Stimulated activated naive CD8-positive, alpha-beta T cell treated with anti-CD3 and anti-CD28 coated beads, Interleukin-15, Interleukin-2, amounts not matched to agents 100 U/mL and 50 U/mL, for 24 hours (primary cell): ENCODE measurements at regions not wholly inside any gene's neighbourhood (a gene's known extent, or its start where the extent isn't known, plus 50 kb on each side); places are given as distances from the start of the nearest gene placed in this dataset.
"Not testable (repeated sequence)": the region's sequence is repeated elsewhere in the genome, so short reads cannot be mapped to it uniquely, and the experiment has no call there.

Experiments
- ATAC-seq: fragments of 150-1000 bp; cut with Tn5 transposase; one replicate; pipeline ENCODE4 v1.10.0; 2021
- DNase-seq: peaks from one replicate; pipeline ENCODE4 v3.0.0; 2021

DNA sequence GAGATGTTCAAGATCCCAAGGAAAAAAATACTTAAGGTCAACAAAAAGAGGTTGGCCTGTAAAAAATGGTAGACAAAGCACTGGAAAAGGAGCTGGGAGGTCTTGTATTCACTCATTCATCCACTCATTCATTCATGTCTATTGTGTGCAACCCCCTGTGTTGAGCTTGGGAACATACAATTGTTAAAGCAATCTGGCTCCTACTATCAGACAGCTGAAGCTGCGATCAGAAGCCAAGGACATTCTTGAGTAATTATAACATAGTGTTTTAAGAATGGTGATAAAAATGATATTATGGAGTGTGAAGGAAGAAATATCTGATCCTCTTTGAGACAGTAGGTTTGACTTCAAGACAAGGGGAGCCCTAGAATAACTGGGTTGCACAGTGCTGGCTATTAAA is 693.4 kb downstream of the TOX3 start:
- DNase-seq (no peak), ATAC-seq (no peak)

DNA sequence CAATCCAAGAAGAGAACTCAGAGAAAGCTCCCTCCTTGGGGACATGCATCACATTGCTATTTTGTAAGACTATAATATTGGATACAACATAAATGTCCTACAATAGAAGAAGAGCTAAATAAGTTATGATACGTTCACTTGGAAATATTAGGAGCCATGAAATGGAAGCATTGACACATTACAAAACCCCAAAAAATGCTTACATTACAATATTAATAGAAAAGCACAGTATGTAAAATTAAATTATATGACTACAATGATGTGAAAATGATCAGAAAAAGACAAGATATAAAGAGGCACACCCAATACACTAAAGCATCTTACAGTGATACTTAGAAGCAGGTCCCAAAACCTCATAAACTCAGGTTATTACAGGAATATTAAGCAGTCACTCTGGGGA is 694.1 kb downstream of the TOX3 start:
- no peak for ATAC-seq
- DNase-seq, result no peak

DNA sequence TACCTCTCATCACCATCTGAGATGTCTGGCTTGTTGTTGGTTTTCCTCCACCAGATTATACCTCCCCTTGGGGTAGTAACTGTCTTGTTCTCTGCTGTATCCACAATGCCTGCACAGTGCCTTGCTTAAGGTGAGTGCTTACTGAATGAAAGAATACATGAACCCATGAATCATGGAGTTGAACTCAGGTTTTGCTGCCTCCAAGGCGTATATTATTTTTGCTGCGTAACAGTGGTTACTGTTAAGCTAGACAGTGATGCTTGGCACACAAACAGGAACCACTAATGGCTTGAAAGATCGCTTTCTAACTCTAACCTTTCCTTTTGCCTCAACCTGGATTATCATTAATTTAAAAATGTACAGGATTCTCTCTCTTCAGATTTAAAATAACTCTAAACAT is 695.8 kb downstream of the TOX3 start:
- no peak for DNase-seq
- ATAC-seq, result no peak

DNA sequence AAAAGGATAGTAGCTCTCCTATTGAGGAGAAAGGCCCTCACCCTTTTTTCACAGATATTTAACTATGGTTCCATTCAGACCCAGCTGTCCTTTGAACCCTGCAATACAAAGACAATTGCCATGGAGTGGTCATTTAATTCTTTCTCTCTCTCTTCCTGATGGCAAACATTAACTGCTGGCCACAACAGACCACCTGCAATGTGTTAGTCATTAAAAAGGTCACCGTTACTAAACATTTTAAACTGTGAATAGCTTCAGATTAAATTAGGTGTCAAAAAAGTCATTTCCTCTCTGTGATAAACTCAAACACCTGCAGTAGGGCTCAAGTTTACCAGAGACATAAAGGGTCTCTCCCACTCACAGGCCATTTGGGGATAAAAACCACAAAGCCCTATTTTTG is 697.2 kb downstream of the TOX3 start:
- ATAC-seq (no peak), DNase-seq (no peak)

DNA sequence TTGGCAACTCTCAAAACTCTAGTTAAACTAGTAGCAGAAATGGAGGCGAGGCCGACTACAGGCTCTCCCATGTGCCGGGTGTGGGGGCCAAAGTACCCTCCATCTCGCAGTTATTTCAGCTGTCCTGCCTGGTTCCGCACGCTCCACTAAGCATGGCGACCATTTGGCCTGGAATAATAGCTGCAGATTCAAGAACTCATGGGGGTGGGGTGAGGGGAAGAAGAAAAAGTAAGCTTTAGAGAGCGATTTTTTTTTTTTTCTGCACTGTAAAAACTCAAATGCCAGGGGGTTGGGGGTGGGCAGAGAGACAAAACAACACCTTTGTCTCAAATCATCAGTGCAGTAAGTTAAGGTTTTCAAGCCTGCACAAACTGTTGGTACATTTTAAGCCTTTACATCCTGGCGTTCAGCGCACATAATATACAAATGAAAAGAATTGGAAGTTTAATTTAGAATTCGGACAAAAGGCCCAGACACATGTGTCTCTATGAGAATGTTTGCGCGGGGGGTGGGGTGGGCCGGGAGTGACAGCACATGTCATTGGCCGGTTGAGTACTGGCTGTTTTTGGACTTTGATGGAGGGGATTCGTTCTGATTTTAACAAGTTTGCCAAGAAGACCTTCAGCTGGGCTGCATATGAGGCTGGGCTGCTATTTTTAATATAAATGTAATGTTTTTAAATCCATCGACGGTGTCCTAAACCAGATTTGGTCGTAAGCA is 694.7 kb upstream of the SALL1 start:
- ATAC-seq, result no peak
- DNase-seq, result no peak

DNA sequence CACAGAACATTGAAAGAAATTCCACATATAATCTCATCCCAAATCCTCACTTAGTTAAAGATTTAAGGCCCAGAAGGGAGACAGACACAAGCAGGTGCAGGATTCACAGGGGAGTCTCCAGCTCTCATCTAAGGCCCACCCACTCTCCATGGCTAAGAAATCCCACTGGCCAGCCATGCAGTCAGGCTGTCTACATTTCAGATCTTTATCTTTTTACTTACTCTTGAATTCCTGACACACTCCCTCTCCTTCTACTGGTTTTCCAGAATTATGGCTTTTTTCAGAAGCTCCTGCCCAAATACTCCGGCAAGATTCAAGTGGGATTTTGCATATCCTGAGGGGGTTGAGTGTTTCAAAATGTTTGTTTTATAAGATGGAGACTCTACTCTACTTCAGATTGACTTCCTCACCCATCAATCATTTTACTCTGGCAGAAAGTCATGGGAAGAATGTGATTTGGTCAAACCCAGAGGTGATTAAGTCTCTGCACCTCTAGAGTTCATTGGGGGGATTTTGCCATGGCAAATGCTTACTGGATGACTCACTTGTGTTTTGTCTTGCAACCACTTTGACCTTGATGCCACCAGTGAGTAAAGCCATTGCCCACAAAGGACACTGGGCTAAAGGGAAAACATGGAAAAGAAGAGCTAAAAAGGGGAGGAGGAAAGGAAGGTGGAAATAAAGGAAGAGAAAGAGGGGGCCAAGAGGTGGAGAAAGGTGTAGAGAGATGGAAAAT is 688.8 kb upstream of the SALL1 start:
- ATAC-seq (no peak), DNase-seq (no peak)

DNA sequence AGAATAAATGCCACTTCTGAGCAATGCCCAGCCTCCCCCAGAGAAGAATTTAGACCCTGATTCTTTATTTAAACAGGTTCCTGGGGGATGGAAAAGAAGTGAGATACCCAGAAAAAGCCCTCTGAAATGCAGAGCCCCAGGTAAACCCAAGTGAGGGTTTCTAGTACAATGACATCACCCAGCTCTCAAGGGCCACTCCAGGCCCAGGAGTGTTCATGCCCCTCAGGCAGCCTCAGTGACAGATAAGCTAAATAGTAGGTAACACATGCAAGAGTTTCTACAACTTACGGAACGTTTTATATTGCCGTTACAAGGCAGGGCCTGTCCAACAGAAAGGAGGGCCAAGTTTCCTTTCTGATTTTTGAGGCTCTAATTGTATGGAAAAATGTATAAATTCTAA is 683.7 kb upstream of the SALL1 start:
- ATAC-seq, result no peak

DNA sequence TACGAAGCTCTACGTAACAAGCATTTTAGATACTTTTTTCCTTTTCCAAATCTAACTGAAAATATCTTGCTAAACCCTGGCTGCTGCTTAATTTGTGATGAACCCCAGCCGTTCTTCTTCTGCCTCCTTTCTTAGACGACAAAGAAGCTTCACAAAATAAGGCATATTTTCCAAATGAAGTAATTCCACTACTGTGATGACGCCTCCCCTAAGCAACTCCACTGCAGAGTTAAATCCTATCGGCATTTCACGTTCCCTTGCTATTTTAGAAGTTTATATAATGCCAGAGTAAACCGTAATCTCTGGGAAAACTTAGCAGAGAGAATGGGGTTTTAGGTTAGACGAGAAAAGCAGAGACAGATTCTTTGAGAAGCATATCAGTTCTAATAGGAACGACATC is 683.1 kb upstream of the SALL1 start:
- DNase-seq (no peak), ATAC-seq (no peak)

More for the DNA sequence above, 683.7 kb upstream of the SALL1 start:
- no peak for DNase-seq

DNA sequence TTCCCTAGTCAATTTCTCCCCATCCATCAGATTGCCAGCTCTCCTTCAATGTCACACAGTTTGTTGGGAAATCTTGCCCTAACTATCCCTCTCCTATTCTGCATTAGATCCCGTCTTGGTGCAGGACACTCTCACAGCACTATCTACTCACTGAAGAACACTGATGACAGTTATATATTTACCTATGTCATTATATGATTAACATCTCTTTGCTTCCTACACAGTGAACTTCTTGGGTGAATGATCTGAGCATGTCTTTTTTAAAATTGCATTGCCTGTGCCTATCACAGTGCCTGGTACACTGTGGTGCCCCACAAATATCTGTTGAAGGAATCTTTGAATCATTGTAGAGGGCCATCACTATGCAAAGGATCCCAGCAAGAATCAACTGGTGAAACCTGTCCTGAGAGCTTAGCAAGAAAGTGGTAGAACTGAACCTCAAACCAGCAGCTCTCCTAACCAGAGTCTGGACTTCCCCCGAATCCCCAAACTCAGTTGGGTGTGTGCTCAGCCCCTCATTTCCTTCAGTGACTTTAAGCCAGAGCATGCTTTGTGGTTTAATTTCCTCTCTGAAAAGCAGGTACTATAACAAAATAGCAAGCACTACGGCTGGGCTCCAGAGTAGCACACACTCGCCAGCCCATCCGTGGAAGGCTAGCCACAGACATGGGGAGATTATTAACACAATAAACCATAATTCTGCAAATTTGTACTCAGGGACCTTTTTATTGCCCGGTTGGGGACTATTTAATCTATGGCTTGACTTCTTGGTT is 680.7 kb upstream of the SALL1 start:
- ATAC-seq, result no peak
- DNase-seq, result no peak

DNA sequence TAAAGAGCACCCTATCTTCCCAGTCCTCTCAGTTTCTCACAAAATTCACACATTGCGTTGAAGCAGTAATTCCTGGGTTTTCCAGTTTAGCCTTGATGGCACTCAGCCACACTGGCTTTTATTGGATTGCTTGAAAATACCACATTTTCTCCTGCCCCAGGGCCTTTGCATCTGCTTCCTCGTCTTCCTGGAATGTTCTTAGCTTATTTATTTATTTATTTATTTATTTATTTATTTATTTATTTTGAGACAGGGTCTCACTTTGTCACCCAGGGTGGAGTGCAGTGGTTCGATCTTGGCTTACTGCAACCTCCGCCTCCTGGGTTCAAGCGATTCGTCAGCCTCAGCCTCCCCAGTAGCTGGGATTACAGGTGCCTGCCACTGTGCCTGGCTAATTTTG is 680.0 kb upstream of the SALL1 start:
- not testable (repeated sequence) for ATAC-seq, DNase-seq

DNA sequence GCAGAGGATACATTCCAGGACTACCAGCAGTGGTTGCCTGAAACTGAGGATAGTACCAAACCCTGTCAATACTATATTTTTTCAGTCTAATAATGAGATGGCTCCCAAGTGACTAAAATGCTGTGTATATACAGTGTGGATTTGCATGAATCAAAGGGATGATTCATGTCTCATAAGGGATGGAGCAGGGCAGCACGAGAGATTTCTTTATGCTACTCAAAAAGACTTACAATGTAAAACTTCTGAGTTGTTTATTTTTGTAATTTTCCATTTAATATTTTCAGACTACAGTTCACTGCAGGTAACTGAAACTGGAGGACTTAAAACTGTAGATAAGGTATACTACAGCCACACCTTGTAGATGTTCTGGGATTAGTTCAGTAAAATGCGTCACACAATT is 674.7 kb upstream of the SALL1 start:
- DNase-seq (no peak), ATAC-seq (no peak)

DNA sequence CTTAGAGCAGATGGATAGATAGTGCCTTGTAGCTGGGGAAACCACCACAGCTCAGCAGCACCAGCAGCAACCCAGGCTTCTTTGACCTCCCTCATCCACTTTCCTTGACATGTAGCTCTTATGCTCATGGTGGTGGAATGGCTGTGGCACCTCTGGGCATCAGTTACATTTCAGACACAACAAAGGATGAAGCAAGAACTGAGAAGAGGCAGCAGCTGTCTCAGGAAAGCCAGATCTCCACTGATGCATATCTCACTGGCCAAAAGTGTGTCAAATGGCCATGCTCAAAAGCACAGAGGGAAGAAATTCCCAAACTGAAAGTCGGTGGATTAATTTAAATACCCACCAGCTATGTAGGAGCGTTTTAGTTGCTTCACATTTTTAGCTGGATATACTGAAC is 671.4 kb upstream of the SALL1 start:
- DNase-seq (no peak), ATAC-seq (no peak)

DNA sequence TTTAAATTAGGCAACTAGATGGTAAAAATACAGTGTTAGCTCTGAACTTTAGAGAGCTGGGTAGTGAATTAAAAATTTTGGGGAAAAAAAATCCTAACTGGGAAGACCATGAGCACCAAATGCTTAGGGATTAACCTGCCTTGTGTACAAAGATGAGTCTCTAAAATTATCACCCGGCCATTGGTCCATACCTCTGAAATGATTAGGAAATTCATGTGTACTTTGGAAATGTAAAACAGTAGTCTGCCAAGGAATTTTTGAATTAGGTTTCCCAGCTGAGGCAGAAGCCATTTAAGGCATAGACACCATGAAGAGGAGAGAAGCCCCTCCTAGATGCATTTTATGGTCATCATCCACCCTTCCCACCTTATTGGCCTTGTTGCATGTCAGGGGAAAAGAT is 670.5 kb upstream of the SALL1 start:
- no peak for ATAC-seq
- no peak for DNase-seq

DNA sequence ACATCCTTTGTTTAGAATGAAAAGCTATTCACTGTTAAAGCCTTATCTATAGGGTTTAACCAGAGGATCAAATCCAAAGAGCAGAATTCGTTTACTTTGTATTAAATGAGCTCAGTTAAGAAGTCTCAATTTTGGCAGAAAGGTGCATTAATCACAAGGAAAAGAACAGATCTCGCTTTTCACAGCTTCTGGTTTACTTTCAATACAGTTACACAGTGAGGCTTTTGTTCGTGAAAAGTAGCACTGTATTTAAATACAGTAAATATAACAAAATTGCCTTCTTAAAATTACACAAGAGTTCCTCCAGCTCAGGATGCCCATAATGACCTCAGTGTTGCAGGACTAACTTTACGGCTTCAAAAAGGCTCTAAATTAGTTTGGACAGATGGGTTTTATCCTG is 669.1 kb upstream of the SALL1 start:
- no peak for ATAC-seq
- DNase-seq, result no peak

DNA sequence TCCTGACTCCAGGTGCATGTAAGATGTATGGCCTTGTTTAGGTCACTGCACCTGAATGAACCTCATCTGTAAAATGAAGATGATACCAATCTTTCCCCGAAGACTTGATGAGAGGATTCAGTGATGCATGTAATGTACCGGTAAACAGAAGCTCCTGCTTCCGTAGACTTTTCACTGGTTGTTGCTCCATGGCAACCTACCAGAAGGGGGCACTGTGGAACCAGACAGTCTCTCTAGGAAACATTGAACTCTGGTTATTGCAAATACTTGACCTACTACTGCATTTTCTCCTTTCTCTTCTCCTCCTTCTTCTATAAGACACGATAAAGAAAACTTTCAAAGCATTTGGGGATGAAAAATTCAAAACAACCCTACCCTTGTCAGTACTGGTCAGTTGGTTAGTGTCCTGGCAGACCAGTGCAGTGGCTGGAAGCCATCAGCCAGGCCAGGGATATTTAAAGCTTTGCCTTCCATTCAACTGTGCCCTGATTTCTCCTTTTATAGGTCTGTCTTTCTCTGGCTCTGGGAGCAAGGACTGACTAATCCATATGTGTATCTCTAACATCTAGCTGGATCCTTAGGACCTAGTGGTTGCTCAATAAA is 667.4 kb upstream of the SALL1 start:
- ATAC-seq (no peak), DNase-seq (peak; percentile 17)

DNA sequence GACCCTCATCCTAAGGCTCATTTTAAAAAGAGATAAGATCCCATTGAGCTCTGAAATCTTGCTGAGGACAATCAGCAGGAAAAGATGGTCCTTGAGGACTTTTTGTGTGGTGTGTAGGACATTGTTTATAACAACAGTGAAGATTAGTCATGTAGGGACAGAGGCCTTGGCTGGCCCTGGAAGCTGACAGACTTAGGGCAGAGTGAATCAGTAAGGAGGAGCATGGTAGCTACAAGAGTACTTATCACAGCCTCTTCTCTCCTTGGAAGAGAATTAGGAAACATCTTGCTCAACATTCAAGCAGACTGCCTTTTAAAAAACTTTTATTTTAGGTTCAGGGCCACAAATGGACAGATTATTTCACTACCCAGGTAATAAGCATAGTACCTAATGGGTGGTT is 665.9 kb upstream of the SALL1 start:
- no peak for DNase-seq

DNA sequence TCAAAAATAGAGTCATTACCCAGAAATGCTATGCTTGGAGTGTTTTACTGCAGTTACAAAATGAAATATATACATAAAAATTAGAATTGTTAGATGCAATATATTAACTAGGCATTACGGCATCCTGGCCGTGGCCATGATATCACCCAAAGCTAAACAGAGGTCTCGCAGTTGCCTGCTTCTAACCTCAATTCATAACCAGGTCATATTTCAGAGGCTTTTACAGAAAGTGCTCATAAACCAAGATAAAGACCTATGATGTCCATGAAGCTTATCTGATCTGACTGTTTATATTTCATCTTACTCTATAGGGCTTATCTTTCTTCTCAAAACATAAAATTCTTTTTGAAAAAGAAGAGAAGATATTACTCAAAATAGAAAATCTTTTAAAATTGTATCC is 664.5 kb upstream of the SALL1 start:
- ATAC-seq, result no peak
- no peak for DNase-seq

More for the DNA sequence above, 665.9 kb upstream of the SALL1 start:
- no peak for ATAC-seq

DNA sequence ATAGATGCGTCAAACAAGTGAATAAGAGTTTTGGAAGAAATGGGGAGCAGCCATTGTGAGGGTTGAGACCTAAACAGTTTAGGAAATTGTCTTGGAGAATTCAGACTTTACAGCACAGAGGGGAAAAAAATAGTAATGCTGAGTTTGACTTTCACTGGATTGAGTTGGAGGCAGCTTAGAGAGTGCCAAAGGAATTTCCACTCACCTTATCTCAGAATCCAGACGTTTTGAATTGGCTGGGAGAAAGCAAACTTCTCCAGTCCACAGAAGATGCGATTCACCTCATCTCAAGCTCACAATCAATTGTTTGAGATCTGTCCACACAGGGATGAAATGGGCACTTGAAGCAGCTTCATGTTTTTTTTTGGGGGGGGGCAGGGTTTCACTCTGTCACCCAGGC is 663.5 kb upstream of the SALL1 start:
- no peak for DNase-seq
- no peak for ATAC-seq

DNA sequence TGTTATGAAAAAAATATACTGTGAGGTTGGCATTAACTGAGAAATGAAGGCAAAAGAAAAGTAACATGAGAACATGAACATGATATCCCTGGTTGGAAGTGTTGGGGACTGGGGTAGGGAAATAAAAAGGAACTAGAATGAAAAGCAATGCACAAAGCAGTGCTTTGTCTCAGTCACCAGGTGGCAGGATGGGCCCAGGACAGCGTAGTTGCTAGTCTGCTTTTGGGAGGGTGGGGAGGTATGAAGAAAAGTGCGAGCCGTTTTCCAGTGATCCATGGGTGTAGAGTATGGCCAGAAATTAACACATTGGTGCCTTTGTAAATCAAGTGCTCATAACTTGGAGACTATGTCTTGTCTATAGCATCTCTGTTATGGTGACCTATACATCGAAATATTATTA is 662.5 kb upstream of the SALL1 start:
- DNase-seq (no peak), ATAC-seq (no peak)

DNA sequence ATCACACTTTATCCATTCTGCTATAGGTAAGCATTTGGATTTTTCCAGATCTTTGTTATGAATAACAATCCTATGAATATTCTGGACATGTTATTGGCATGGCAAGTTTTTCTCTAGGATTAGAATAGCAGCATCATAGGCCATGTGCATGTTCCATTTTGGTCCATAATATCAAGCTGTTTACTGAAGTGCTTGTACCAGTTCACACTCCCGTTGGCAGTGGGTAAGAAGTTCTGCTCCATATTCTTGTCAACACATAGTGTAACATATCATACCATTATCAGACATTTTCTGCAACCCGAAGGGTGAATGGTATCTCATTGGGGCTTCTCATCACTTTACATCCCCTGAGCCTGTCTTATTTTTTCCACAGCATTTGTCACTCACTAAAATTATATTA is 661.9 kb upstream of the SALL1 start:
- ATAC-seq (no peak), DNase-seq (no peak)

DNA sequence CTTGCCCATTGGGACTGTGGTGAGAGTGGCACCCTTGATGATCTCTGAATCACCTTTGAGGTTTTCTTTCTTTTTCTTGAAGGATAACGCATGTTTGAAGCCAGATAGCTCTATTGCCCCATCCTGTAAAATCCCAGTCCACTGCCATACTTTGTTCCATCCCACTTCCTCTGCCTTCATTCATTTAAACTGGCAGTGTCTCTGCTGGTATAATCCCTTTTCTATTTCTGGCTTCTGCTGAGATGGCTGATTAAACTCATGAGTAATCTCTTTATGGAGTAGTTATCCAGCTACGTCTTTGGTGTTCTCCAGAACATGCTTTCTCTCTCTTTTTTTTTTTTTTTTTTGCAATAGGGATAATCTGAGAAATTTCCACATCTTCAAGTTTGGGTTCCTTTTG is 656.5 kb upstream of the SALL1 start:
- no peak for DNase-seq
- ATAC-seq, result no peak

DNA sequence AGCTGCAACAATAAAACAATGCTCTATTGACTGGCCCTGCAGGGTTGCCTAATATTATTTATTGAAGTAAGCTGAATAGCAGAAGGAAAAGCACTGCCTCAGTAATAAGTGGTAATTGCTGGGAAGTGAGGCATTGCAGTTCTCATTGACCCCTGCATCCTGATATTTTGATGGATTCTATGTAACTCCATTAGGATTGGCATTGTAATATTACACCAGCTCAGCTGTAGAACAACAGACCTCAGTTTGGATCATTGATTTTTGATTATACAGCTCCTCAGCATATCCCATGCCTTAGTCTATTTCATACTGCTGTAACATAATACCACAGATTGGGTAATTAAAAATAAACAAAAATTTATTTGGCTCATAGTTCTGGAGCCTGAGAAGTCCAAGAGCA is 650.6 kb upstream of the SALL1 start:
- ATAC-seq (no peak), DNase-seq (no peak)

DNA sequence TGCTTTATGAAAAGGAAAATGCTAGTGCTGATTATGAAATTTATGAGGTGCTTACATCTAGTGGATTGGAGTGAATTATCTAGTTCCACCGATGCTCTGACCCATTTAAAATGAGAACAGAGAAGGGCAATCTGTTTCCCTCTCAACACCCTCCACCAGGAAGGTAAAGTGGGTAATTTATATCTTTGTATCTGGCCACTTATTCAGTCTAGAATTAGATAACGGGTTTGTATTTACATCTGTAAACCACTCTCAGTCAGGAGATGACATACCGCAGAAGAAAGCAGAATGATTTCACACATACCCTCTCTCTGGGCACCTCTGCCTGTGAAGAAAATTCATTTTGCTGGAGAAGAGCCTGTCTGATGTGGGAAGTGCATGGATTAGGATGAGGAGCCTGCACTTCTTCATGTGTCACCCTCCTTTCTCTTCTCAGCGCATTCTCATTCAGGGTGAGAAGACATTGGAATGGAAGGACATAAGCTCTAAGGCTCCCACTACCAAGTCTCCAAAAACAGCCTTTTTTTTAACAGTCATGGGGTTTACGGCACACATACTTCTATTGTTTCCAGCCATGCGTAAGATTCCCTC is 646.7 kb upstream of the SALL1 start:
- DNase-seq (no peak), ATAC-seq (no peak)
